ENCODE measurements at regions not wholly inside any gene's neighbourhood (a gene's known extent, or its start where the extent isn't known, plus 50 kb on each side); places are given as distances from the start of the nearest gene placed in this dataset.

DNA sequence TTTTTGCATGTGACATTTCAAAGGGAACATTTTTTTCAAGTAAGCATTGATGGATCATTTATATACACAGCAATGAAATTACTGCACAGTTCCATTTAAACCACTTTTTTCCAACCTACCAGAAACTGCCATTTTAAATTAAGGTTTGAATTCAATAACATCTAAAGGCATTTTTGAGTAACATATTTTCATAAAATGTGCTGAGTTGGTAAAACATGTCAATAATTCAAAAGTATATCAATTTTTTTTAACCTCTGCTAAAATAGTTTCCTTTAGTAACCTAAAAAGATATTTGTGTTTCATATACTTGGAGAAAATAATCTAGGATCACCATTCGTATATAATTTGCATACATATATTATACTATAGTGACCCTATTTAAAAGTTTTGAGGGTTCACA lies 355.1 kb upstream of the KCNMB2 start:
- TF ChIP-seq CTCF (IDR thresholded peaks at IDR 0.05) (no peak), POLR2A (IDR thresholded peaks at IDR 0.05) (no peak)
